ENCODE measurements at regions not wholly inside any gene's neighbourhood (a gene's known extent, or its start where the extent isn't known, plus 50 kb on each side); places are given as distances from the start of the nearest gene placed in this dataset.

DNA sequence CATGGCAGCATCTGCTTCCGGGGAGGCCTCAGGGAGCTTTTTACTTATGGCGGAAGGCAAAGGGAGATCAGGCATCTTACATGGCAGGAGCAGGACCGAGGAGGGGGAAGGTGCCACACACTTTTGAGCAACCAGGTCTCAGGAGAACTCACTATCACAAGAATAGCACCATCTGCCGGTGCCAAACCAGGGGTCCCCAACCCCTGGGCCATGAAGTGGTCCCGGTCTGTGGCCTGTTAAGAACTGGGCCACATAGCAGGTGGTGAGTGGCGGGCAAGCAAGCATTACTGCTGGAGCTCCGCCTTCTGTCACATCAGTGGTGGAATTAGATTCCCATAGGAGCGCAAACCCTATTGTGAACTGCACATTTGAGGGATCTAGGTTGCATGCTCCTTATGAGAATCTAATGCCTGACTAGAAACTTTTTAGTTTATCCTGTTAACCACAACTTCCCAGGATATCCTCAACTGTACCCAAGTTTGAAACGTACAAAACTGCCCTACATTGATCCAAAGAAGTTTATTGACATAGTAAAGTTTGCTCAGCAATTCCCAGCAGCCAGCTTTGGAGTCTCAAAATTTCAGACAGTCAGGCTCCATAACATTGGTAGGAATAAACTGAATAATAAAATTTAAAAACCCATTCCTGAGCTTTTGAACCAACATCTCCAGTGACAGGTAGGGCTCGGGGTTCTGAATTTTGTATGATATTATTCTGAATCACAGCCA lies 228.4 kb upstream of the TAC1 start:
- Histone ChIP-seq H3F3A (ENCODE audit: low read depth) (no peaks in the 10 kb centered on the region), H3K79me2 (ENCODE audit: insufficient read depth, low read length) (no peaks in the 10 kb centered on the region), H3K4me3 (ENCODE audit: low read length, poor library complexity, severe bottlenecking) (no peak overlapping the region), H3K36me3 (ENCODE audit: insufficient read depth, low read length) (no peaks in the 10 kb centered on the region), H3K9me2 (replicated peaks; ENCODE audit: low read depth, low read length) (no peaks in the 10 kb centered on the region), H3K9ac (ENCODE audit: low read depth, low read length, poor library complexity, severe bottlenecking) (no peak overlapping the region), H3K4me2 (ENCODE audit: low read depth, low read length, poor library complexity, severe bottlenecking) (no peak overlapping the region), H3K9me3 (ENCODE audit: insufficient read depth, low read depth, low read length) (no peaks in the 10 kb centered on the region), H2AFZ (ENCODE audit: low read length) (no peak overlapping the region), H3K27me3 (ENCODE audit: insufficient read depth, low read length, poor library complexity, severe bottlenecking) (no peaks in the 10 kb centered on the region), H3K4me1 (ENCODE audit: insufficient read depth, low read length, poor library complexity, severe bottlenecking) (no peaks in the 10 kb centered on the region), H4K20me1 (ENCODE audit: insufficient read depth, low read length, poor library complexity, severe bottlenecking) (no peaks in the 10 kb centered on the region)
- TF ChIP-seq, protein P1, sequence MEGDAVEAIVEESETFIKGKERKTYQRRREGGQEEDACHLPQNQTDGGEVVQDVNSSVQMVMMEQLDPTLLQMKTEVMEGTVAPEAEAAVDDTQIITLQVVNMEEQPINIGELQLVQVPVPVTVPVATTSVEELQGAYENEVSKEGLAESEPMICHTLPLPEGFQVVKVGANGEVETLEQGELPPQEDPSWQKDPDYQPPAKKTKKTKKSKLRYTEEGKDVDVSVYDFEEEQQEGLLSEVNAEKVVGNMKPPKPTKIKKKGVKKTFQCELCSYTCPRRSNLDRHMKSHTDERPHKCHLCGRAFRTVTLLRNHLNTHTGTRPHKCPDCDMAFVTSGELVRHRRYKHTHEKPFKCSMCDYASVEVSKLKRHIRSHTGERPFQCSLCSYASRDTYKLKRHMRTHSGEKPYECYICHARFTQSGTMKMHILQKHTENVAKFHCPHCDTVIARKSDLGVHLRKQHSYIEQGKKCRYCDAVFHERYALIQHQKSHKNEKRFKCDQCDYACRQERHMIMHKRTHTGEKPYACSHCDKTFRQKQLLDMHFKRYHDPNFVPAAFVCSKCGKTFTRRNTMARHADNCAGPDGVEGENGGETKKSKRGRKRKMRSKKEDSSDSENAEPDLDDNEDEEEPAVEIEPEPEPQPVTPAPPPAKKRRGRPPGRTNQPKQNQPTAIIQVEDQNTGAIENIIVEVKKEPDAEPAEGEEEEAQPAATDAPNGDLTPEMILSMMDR (conservative IDR thresholded peaks at IDR 0.05; ENCODE audit: low read length), result no peak
- TF ChIP-seq EZH2phosphoT487 (IDR thresholded peaks at IDR 0.05; ENCODE audit: borderline replicate concordance), result no peak

- H3K9ac ChIP-seq (ENCODE audit: low read depth, low read length, poor library complexity, severe bottlenecking), result no peak overlapping the region
- no peaks in the 10 kb centered on the region for H4K20me1 ChIP-seq (ENCODE audit: insufficient read depth, low read length, poor library complexity, severe bottlenecking)
- no peaks in the 10 kb centered on the region for H3F3A ChIP-seq (ENCODE audit: low read depth)
- TF ChIP-seq, protein P1 (conservative IDR thresholded peaks at IDR 0.05; ENCODE audit: low read length), result no peak
- TF ChIP-seq EZH2phosphoT487 (IDR thresholded peaks at IDR 0.05; ENCODE audit: borderline replicate concordance), result no peak
- no peaks in the 10 kb centered on the region for H3K4me1 ChIP-seq (ENCODE audit: insufficient read depth, low read length, poor library complexity, severe bottlenecking)
- H3K36me3 ChIP-seq (ENCODE audit: insufficient read depth, low read length), result no peaks in the 10 kb centered on the region
- no peak overlapping the region for H3K4me3 ChIP-seq (ENCODE audit: low read length, poor library complexity, severe bottlenecking)
- no peaks in the 10 kb centered on the region for H3K79me2 ChIP-seq (ENCODE audit: insufficient read depth, low read length)
- no peaks in the 10 kb centered on the region for H3K27me3 ChIP-seq (ENCODE audit: insufficient read depth, low read length, poor library complexity, severe bottlenecking)
- H3K9me3 ChIP-seq (ENCODE audit: insufficient read depth, low read depth, low read length), result 0 out of 2 replicates have a peak, but pooled peaks cover 3% of the 10 kb centered on the region
- H3K9me2 ChIP-seq (replicated peaks; ENCODE audit: low read depth, low read length), result no peaks in the 10 kb centered on the region
- H3K4me2 ChIP-seq (ENCODE audit: low read depth, low read length, poor library complexity, severe bottlenecking), result no peak overlapping the region
- no peak overlapping the region for H2AFZ ChIP-seq (ENCODE audit: low read length)
These were observed 225.2 kb upstream of the TAC1 start for GRCh38 chr7:97506728-97507127.

DNA sequence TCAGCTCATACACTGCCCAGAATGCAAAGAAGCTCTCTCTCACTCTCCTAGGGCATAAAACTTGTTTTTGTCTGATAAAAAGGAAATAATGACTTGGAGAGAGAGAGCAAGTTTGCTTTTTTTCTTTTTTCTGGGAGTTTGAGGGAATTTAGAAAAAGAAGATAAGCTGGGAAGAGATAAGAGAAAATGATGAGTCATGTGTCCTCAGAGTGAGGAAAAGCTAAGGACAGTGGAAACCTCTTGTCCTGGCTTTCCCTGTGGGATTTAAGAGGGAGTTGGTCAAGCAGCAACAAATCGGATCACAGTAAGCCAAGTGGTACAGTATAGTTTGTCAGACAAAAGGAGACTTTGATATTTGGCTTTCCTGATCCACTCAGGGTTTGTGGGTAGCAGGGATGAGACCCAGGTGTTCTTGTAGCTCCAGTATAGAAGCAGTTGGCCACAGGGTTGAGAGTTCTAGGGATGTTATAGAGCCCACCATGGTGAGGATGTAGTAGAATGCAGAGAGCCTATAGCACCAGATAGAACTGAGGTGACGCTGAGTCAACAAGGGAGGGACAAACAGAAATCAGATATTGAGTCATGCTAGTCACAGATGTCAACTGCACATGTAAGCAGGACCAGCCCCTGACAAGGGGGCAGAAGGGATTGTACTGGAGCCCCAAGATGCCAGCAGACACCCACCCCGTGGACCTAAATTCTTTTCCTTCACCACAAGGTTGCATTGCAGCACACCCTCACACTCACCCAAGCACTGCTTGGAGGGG lies 219.3 kb upstream of the TAC1 start:
- Histone ChIP-seq H3K36me3 (ENCODE audit: insufficient read depth, low read length) (no peaks in the 10 kb centered on the region), H2AFZ (ENCODE audit: low read length) (no peak overlapping the region), H4K20me1 (ENCODE audit: insufficient read depth, low read length, poor library complexity, severe bottlenecking) (no peaks in the 10 kb centered on the region), H3K79me2 (ENCODE audit: insufficient read depth, low read length) (no peaks in the 10 kb centered on the region), H3F3A (ENCODE audit: low read depth) (no peaks in the 10 kb centered on the region), H3K9ac (ENCODE audit: low read depth, low read length, poor library complexity, severe bottlenecking) (no peak overlapping the region), H3K4me1 (ENCODE audit: insufficient read depth, low read length, poor library complexity, severe bottlenecking) (no peaks in the 10 kb centered on the region), H3K9me3 (ENCODE audit: insufficient read depth, low read depth, low read length) (0 out of 2 replicates have a peak, but pooled peaks cover 3% of the 10 kb centered on the region), H3K4me2 (ENCODE audit: low read depth, low read length, poor library complexity, severe bottlenecking) (no peak overlapping the region), H3K9me2 (replicated peaks; ENCODE audit: low read depth, low read length) (no peaks in the 10 kb centered on the region), H3K4me3 (ENCODE audit: low read length, poor library complexity, severe bottlenecking) (no peak overlapping the region), H3K27me3 (ENCODE audit: insufficient read depth, low read length, poor library complexity, severe bottlenecking) (no peaks in the 10 kb centered on the region)
- no peak for TF ChIP-seq EZH2phosphoT487 (IDR thresholded peaks at IDR 0.05; ENCODE audit: borderline replicate concordance)
- TF ChIP-seq, protein P1 (conservative IDR thresholded peaks at IDR 0.05; ENCODE audit: low read length), result no peak
